ENCODE measurements at regions not wholly inside any gene's neighbourhood (a gene's known extent, or its start where the extent isn't known, plus 50 kb on each side); places are given as distances from the start of the nearest gene placed in this dataset.

DNA sequence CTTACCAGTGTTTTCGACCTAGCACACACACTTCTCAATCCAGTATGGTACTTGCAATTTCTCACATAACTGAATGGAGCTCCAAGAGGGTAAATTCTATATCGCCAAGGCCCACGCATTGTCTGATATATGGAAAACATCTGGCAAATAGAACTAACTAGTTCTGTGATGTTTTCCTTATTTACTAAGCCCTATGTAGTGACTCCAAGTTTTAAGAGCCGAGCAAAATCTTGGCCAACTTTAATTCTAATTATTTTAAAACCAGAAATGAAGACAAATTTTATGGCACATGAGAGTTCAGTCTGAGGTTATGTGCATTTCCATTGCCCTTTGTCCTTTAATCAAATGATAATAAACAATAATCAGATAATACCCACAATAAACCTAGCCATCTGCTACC, 1119.7 kb upstream of the CNTNAP5 start:
- no peak overlapping the region for H3K27ac ChIP-seq (ENCODE audit: low read depth, low read length)
- DNase-seq (ENCODE audit: low read depth, low spot score) = no peak
- H3K9me3 ChIP-seq (ENCODE audit: control insufficient read depth, insufficient read depth, low read length) = peaks cover 2% of the 10 kb centered on the region; the same call in 1 of the 2 replicates
- TF ChIP-seq CTCF (IDR thresholded peaks at IDR 0.05; ENCODE audit: low read depth, low read length) = no peak
- no peaks in the 10 kb centered on the region for H3K27me3 ChIP-seq (ENCODE audit: control insufficient read depth, insufficient read depth, low read length)
- no peak overlapping the region for H3K4me3 ChIP-seq (ENCODE audit: low read depth, low read length)
- ChIA-PET CTCF (no interaction called here), POLR2A (no interaction called here)

- no peak for TF ChIP-seq CTCF (IDR thresholded peaks at IDR 0.05; ENCODE audit: low read depth, low read length)
- CTCF ChIA-PET = no interaction called here
- Histone ChIP-seq H3K27ac (ENCODE audit: low read depth, low read length) (no peak overlapping the region), H3K9me3 (ENCODE audit: control insufficient read depth, insufficient read depth, low read length) (peaks cover 4% of the 10 kb centered on the region; the same call in 1 of the 2 replicates), H3K27me3 (ENCODE audit: control insufficient read depth, insufficient read depth, low read length) (no peaks in the 10 kb centered on the region), H3K4me3 (ENCODE audit: low read depth, low read length) (no peak overlapping the region)
- DNase-seq (ENCODE audit: low read depth, low spot score) = no peak
- POLR2A ChIA-PET = no interaction called here
These were observed 1116.9 kb upstream of the CNTNAP5 start for GRCh38 chr2:122908159-122908558.

DNA sequence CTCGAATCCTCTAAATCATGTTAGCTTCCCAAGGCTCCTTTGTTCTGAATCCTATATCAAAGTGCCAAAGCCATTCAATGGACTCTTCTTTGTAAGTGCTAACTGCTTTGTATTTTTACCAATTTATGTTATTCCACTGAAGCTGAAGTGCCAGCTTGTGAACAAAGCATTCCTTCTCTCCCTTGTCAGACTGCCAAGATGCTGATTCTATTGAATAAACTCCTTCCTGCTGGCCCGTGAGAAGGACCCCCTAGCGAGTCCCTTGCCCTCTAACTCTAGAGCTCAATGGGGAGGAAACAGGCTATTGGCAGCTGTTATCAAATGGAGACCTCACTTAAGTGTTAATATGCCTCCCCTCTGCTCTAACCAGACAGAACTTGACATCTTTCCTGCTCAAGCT, 1097.9 kb upstream of the CNTNAP5 start:
- ChIA-PET POLR2A (no interaction called here), CTCF (no interaction called here)
- Histone ChIP-seq H3K27ac (ENCODE audit: low read depth, low read length) (no peak overlapping the region), H3K4me3 (ENCODE audit: low read depth, low read length) (no peak overlapping the region), H3K9me3 (ENCODE audit: control insufficient read depth, insufficient read depth, low read length) (peaks cover 25% of the 10 kb centered on the region), H3K27me3 (ENCODE audit: control insufficient read depth, insufficient read depth, low read length) (no peaks in the 10 kb centered on the region)
- no peak for TF ChIP-seq CTCF (IDR thresholded peaks at IDR 0.05; ENCODE audit: low read depth, low read length)
- no peak for DNase-seq (ENCODE audit: low read depth, low spot score)

DNA sequence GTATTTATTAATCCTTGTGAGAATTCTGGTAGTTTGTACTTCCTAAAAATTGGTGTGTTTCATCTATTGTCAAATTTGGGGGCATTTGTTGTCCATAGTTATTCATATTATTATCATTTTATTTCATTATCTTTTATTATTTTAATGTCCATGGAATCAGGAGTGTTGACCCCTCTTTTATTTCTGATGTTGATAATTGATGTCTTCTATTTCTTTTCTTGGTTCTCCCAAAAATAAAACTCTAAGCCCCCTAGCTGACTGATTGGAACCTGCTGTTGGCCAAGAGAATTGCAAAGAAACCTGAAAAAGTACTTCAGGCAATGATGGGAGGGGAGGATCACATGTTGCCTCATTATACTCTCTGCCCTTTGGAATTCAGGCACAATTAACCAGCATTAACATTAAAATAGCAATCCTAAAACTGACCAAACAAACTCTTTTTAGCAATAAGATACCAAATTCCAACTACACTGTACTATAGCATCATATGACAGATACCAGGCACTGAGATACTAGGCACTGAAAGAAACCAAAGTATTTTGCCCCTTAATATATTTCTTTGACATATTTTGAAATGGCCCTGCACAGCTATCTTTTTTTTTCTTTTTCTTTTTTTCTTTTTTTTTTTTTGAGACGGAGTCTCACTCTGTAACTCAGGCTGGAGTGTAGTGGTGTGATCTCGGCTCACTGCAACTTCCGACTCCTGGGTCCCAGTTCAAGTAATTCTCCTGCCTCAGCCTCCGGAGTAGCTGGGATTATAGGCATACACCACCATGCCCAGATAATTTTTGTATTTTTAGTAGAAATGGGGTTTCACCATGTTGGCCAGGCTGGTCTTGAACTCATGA, 1097.2 kb upstream of the CNTNAP5 start:
- DNase-seq (ENCODE audit: low read depth, low spot score) = no peak
- CTCF ChIA-PET = interaction anchor here (0.6 kb wide), 1 partner anchor 837 kb away, joined by 3 read pairs; no protein-coding TSS in a partner anchor
- no peak for TF ChIP-seq CTCF (IDR thresholded peaks at IDR 0.05; ENCODE audit: low read depth, low read length)
- POLR2A ChIA-PET = no interaction called here
- Histone ChIP-seq H3K4me3 (ENCODE audit: low read depth, low read length) (no peak overlapping the region), H3K27me3 (ENCODE audit: control insufficient read depth, insufficient read depth, low read length) (no peaks in the 10 kb centered on the region), H3K27ac (ENCODE audit: low read depth, low read length) (no peak overlapping the region), H3K9me3 (ENCODE audit: control insufficient read depth, insufficient read depth, low read length) (peaks cover 25% of the 10 kb centered on the region)

DNA sequence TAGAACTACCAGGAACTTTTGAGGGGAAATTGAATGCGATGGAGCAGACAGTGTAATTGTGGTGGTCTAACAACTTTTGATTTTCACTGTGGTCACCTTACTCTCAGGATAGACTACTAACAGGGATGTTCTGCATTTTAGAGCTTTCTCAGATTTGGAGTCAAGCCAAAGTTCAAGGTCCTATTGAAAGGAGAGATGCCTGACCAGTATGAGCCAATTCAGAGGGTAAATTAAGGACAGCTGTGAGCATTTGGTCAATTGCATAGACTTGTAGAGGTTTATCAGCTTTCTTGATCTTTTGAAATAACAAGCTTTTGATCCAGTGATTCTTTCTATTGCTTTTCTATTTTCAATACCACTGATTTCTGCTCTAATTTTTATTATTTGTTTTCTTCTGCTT, 1095.7 kb upstream of the CNTNAP5 start:
- TF ChIP-seq CTCF (IDR thresholded peaks at IDR 0.05; ENCODE audit: low read depth, low read length) = no peak
- no peak for DNase-seq (ENCODE audit: low read depth, low spot score)
- POLR2A ChIA-PET = no interaction called here
- CTCF ChIA-PET = no interaction called here
- no peak overlapping the region for H3K4me3 ChIP-seq (ENCODE audit: low read depth, low read length)
- no peak overlapping the region for H3K27ac ChIP-seq (ENCODE audit: low read depth, low read length)
- no peaks in the 10 kb centered on the region for H3K27me3 ChIP-seq (ENCODE audit: control insufficient read depth, insufficient read depth, low read length)
- peaks cover 14% of the 10 kb centered on the region for H3K9me3 ChIP-seq (ENCODE audit: control insufficient read depth, insufficient read depth, low read length)
